ENCODE measurements at regions not wholly inside any gene's neighbourhood (a gene's known extent, or its start where the extent isn't known, plus 50 kb on each side); places are given as distances from the start of the nearest gene placed in this dataset.

- H3K9me3 ChIP-seq (ENCODE audit: control insufficient read depth in 2 of 2, low read length in 2 of 2) = peaks cover 4 to 14% of the 10 kb centered on the region in 2 donors
- H3K27me3 ChIP-seq (ENCODE audit: control insufficient read depth in 2 of 2, insufficient read depth in 2 of 2, low read length in 2 of 2) = no peaks in the 10 kb centered on the region
- H3K9ac ChIP-seq (ENCODE audit: low read depth in 1 of 2, low read length in 2 of 2) = no peak overlapping the region
- H3K27ac ChIP-seq (ENCODE audit: low read depth in 2 of 2, low read length in 2 of 2) = no peak overlapping the region
- H3K4me3 ChIP-seq (ENCODE audit: low read length in 2 of 2) = no peak overlapping the region
- no peaks in the 10 kb centered on the region for H3K4me1 ChIP-seq (ENCODE audit: control insufficient read depth in 2 of 2, insufficient read depth in 2 of 2, low read length in 2 of 2)
- H3K36me3 ChIP-seq (ENCODE audit: control insufficient read depth in 2 of 2, insufficient read depth in 2 of 2, low read length in 2 of 2) = no peaks in the 10 kb centered on the region
Observed at GRCh38 chr1:117770981-117771531, 158.4 kb downstream of the GDAP2 start.

- no peaks in the 10 kb centered on the region for H3K36me3 ChIP-seq (ENCODE audit: control insufficient read depth in 2 of 2, insufficient read depth in 2 of 2, low read length in 2 of 2)
- H3K9ac ChIP-seq (ENCODE audit: low read depth in 1 of 2, low read length in 2 of 2) = no peak overlapping the region
- no peaks in the 10 kb centered on the region for H3K27me3 ChIP-seq (ENCODE audit: control insufficient read depth in 2 of 2, insufficient read depth in 2 of 2, low read length in 2 of 2)
- H3K4me3 ChIP-seq (ENCODE audit: low read length in 2 of 2) = no peak overlapping the region
- no peak overlapping the region for H3K27ac ChIP-seq (ENCODE audit: low read depth in 2 of 2, low read length in 2 of 2)
- no peaks in the 10 kb centered on the region for H3K9me3 ChIP-seq (ENCODE audit: control insufficient read depth in 2 of 2, low read length in 2 of 2)
- H3K4me1 ChIP-seq (ENCODE audit: control insufficient read depth in 2 of 2, insufficient read depth in 2 of 2, low read length in 2 of 2) = no peaks in the 10 kb centered on the region
Observed at GRCh38 chr1:117779364-117779763, 150.1 kb downstream of the GDAP2 start.

DNA sequence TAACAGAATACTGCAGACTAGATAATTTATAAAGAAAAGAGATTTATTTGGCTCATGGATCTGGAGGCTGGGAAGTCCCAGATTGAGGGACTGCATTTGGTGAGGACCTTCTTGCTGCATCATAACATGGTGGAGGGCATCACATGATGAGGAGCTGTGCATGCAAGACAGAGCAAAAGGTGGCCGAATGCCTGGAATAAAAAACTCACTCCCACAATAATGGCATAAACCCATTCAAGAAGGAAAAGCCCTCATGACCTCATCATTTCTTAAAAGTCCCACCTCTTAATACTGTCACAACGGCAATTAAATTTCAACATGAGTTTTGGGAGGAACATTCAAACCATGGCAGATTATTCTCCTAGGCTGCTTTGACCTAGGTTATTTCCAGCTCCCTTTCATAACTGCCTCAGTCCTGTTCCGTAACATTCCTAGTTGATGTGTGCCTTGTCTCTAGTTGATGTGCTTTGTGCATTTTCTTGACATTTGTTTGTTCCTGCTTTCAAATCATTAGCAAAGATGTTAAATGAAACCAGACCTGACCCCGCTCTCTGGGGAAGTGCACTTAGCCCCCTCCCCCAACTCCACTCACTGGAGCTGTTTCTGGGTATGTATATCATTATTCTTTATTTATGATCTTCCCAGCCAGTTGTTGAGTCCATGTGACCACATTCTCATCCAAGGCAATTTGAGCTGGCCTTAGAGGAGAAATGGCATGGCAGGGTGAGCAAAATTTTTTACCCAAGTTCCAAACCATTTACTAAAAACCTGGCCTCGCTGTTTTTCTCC is 148.5 kb downstream of the GDAP2 start:
- Histone ChIP-seq H3K4me1 (ENCODE audit: control insufficient read depth in 2 of 2, insufficient read depth in 2 of 2, low read length in 2 of 2) (no peaks in the 10 kb centered on the region), H3K27me3 (ENCODE audit: control insufficient read depth in 2 of 2, insufficient read depth in 2 of 2, low read length in 2 of 2) (no peaks in the 10 kb centered on the region), H3K4me3 (ENCODE audit: low read length in 2 of 2) (no peak overlapping the region), H3K36me3 (ENCODE audit: control insufficient read depth in 2 of 2, insufficient read depth in 2 of 2, low read length in 2 of 2) (no peaks in the 10 kb centered on the region), H3K9ac (ENCODE audit: low read depth in 1 of 2, low read length in 2 of 2) (no peak overlapping the region), H3K9me3 (ENCODE audit: control insufficient read depth in 2 of 2, low read length in 2 of 2) (no peaks in the 10 kb centered on the region), H3K27ac (ENCODE audit: low read depth in 2 of 2, low read length in 2 of 2) (no peak overlapping the region)

- Histone ChIP-seq H3K27me3 (ENCODE audit: control insufficient read depth in 2 of 2, insufficient read depth in 2 of 2, low read length in 2 of 2) (no peaks in the 10 kb centered on the region), H3K9me3 (ENCODE audit: control insufficient read depth in 2 of 2, low read length in 2 of 2) (no peaks in the 10 kb centered on the region)
Observed at GRCh38 chr1:117782056-117782455, 147.4 kb downstream of the GDAP2 start.

GRCh38 chr1:117783606-117784396 is 145.6 kb downstream of the GDAP2 start:
- Histone ChIP-seq H3K4me1 (ENCODE audit: control insufficient read depth in 2 of 2, insufficient read depth in 2 of 2, low read length in 2 of 2) (no peaks in the 10 kb centered on the region), H3K27me3 (ENCODE audit: control insufficient read depth in 2 of 2, insufficient read depth in 2 of 2, low read length in 2 of 2) (no peaks in the 10 kb centered on the region), H3K4me3 (ENCODE audit: low read length in 2 of 2) (no peak overlapping the region), H3K27ac (ENCODE audit: low read depth in 2 of 2, low read length in 2 of 2) (no peak overlapping the region), H3K36me3 (ENCODE audit: control insufficient read depth in 2 of 2, insufficient read depth in 2 of 2, low read length in 2 of 2) (no peaks in the 10 kb centered on the region), H3K9ac (ENCODE audit: low read depth in 1 of 2, low read length in 2 of 2) (no peak overlapping the region), H3K9me3 (ENCODE audit: control insufficient read depth in 2 of 2, low read length in 2 of 2) (no peaks in the 10 kb centered on the region)

More at GRCh38 chr1:117782056-117782455, 147.4 kb downstream of the GDAP2 start:
- no peaks in the 10 kb centered on the region for H3K4me1 ChIP-seq (ENCODE audit: control insufficient read depth in 2 of 2, insufficient read depth in 2 of 2, low read length in 2 of 2)
- no peak overlapping the region for H3K9ac ChIP-seq (ENCODE audit: low read depth in 1 of 2, low read length in 2 of 2)
- no peak overlapping the region for H3K4me3 ChIP-seq (ENCODE audit: low read length in 2 of 2)
- H3K36me3 ChIP-seq (ENCODE audit: control insufficient read depth in 2 of 2, insufficient read depth in 2 of 2, low read length in 2 of 2) = no peaks in the 10 kb centered on the region
- no peak overlapping the region for H3K27ac ChIP-seq (ENCODE audit: low read depth in 2 of 2, low read length in 2 of 2)

DNA sequence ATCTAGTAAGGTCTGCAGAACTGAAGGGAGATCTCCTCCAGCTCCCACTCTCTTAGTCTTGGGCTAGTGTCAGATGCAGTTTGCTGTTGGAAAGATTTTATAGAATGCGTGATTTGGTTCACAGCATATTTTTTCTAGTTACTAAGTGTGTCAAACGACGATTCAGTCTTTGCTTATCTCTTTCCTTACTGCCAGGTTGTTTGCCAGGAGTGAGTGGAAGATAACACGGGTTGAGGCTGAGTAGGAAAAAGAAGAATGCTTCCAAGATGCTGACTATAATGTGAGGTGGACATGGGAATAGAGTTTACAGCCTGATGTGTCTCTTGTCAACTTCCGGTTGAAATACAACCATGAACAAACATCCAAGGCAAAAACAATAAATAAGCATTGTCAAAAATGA is 141.4 kb downstream of the GDAP2 start:
- Histone ChIP-seq H3K36me3 (ENCODE audit: control insufficient read depth in 2 of 2, insufficient read depth in 2 of 2, low read length in 2 of 2) (no peaks in the 10 kb centered on the region), H3K9ac (ENCODE audit: low read depth in 1 of 2, low read length in 2 of 2) (no peak overlapping the region), H3K27ac (ENCODE audit: low read depth in 2 of 2, low read length in 2 of 2) (no peak overlapping the region), H3K4me1 (ENCODE audit: control insufficient read depth in 2 of 2, insufficient read depth in 2 of 2, low read length in 2 of 2) (no peaks in the 10 kb centered on the region), H3K4me3 (ENCODE audit: low read length in 2 of 2) (no peak overlapping the region), H3K27me3 (ENCODE audit: control insufficient read depth in 2 of 2, insufficient read depth in 2 of 2, low read length in 2 of 2) (no peaks in the 10 kb centered on the region), H3K9me3 (ENCODE audit: control insufficient read depth in 2 of 2, low read length in 2 of 2) (no peaks in the 10 kb centered on the region)

DNA sequence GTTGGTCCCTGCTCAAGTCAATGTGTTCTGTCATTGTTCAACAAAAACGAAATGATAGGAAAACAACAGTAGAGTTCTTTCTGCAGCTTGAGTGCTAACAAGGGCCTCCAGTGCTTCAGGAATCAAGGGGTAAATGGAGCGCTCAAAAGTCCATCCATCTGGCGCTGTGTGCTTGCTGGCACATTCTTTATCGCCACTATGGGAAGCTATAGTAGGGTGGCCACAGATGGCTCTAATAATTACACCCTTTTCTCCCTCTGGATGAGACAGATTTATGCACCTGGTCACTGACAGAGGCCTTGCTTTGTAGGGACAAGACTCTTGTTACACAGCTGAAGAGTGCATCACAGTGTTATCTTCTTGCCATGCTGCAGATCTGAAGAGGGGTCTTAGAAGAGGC is 136.0 kb downstream of the GDAP2 start:
- H3K36me3 ChIP-seq (ENCODE audit: control insufficient read depth in 2 of 2, insufficient read depth in 2 of 2, low read length in 2 of 2) = no peaks in the 10 kb centered on the region
- no peak overlapping the region for H3K27ac ChIP-seq (ENCODE audit: low read depth in 2 of 2, low read length in 2 of 2)
- H3K9ac ChIP-seq (ENCODE audit: low read depth in 1 of 2, low read length in 2 of 2) = no peak overlapping the region
- peaks cover 0 to 2% of the 10 kb centered on the region in 2 donors for H3K4me1 ChIP-seq (ENCODE audit: control insufficient read depth in 2 of 2, insufficient read depth in 2 of 2, low read length in 2 of 2)
- H3K4me3 ChIP-seq (ENCODE audit: low read length in 2 of 2) = no peak overlapping the region
- no peaks in the 10 kb centered on the region for H3K9me3 ChIP-seq (ENCODE audit: control insufficient read depth in 2 of 2, low read length in 2 of 2)
- no peaks in the 10 kb centered on the region for H3K27me3 ChIP-seq (ENCODE audit: control insufficient read depth in 2 of 2, insufficient read depth in 2 of 2, low read length in 2 of 2)

DNA sequence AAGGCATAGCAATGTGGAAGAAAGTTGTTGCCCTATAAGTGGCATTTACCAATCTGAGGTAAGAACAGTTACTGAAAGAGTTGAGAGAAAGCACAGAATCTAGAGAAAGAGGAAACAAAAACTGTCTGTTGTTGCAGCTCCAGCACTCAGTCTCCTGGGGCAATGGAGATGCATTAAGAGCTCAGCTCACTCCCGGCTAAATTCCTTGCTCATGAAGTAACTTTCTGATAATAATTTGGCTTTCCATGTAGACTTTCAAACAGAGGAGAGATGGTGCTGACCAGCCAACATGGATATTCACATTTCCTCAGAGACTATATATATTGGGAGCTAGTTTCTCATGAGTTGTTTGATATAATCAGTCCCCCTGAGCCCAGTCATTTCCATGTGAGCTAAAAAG is 135.3 kb downstream of the GDAP2 start:
- Histone ChIP-seq H3K27ac (ENCODE audit: low read depth in 2 of 2, low read length in 2 of 2) (no peak overlapping the region), H3K9ac (ENCODE audit: low read depth in 1 of 2, low read length in 2 of 2) (no peak overlapping the region), H3K27me3 (ENCODE audit: control insufficient read depth in 2 of 2, insufficient read depth in 2 of 2, low read length in 2 of 2) (no peaks in the 10 kb centered on the region), H3K9me3 (ENCODE audit: control insufficient read depth in 2 of 2, low read length in 2 of 2) (no peaks in the 10 kb centered on the region), H3K4me1 (ENCODE audit: control insufficient read depth in 2 of 2, insufficient read depth in 2 of 2, low read length in 2 of 2) (peaks cover 0 to 2% of the 10 kb centered on the region in 2 donors), H3K36me3 (ENCODE audit: control insufficient read depth in 2 of 2, insufficient read depth in 2 of 2, low read length in 2 of 2) (no peaks in the 10 kb centered on the region), H3K4me3 (ENCODE audit: low read length in 2 of 2) (no peak overlapping the region)

GRCh38 chr1:117795190-117795589 is 134.2 kb downstream of the GDAP2 start:
- no peaks in the 10 kb centered on the region for H3K36me3 ChIP-seq (ENCODE audit: control insufficient read depth in 2 of 2, insufficient read depth in 2 of 2, low read length in 2 of 2)

GRCh38 chr1:117795792-117796191 is 133.6 kb downstream of the GDAP2 start:
- H3K9ac ChIP-seq (ENCODE audit: low read depth in 1 of 2, low read length in 2 of 2) = no peak overlapping the region
- H3K4me1 ChIP-seq (ENCODE audit: control insufficient read depth in 2 of 2, insufficient read depth in 2 of 2, low read length in 2 of 2) = peaks cover 0 to 2% of the 10 kb centered on the region in 2 donors
- H3K4me3 ChIP-seq (ENCODE audit: low read length in 2 of 2) = no peak overlapping the region
- no peaks in the 10 kb centered on the region for H3K27me3 ChIP-seq (ENCODE audit: control insufficient read depth in 2 of 2, insufficient read depth in 2 of 2, low read length in 2 of 2)
- H3K9me3 ChIP-seq (ENCODE audit: control insufficient read depth in 2 of 2, low read length in 2 of 2) = no peaks in the 10 kb centered on the region
- H3K36me3 ChIP-seq (ENCODE audit: control insufficient read depth in 2 of 2, insufficient read depth in 2 of 2, low read length in 2 of 2) = no peaks in the 10 kb centered on the region
- H3K27ac ChIP-seq (ENCODE audit: low read depth in 2 of 2, low read length in 2 of 2) = no peak overlapping the region

More at GRCh38 chr1:117795190-117795589, 134.2 kb downstream of the GDAP2 start:
- H3K9me3 ChIP-seq (ENCODE audit: control insufficient read depth in 2 of 2, low read length in 2 of 2) = no peaks in the 10 kb centered on the region
- H3K9ac ChIP-seq (ENCODE audit: low read depth in 1 of 2, low read length in 2 of 2) = no peak overlapping the region
- no peaks in the 10 kb centered on the region for H3K27me3 ChIP-seq (ENCODE audit: control insufficient read depth in 2 of 2, insufficient read depth in 2 of 2, low read length in 2 of 2)
- H3K4me3 ChIP-seq (ENCODE audit: low read length in 2 of 2) = no peak overlapping the region
- no peak overlapping the region for H3K27ac ChIP-seq (ENCODE audit: low read depth in 2 of 2, low read length in 2 of 2)
- peaks cover 0 to 2% of the 10 kb centered on the region in 2 donors for H3K4me1 ChIP-seq (ENCODE audit: control insufficient read depth in 2 of 2, insufficient read depth in 2 of 2, low read length in 2 of 2)

All from mucosa of rectum (tissue), 2 donors.